Panc1 (cell line): ENCODE measurements at regions not wholly inside any gene's neighbourhood (a gene's known extent, or its start where the extent isn't known, plus 50 kb on each side); places are given as distances from the start of the nearest gene placed in this dataset.

Experiments used
- ATAC-seq: fragments of 200-7000 bp; cut with Tn5 transposase; 2 replicates; pipeline ENCODE4 v1.9.1; 2020; ENCODE audit warnings: mild to moderate bottlenecking, moderate library complexity
- BruUV-seq: library from RNA; stranded (reverse); fragments of 400-500 nt; replicated peaks from 2 replicates; lab custom pipeline; 2021; lab: Mats Ljungman, UMichigan
- CTCF ChIA-PET: fragments of 300-600 bp; sonication (Branson Sonifier 250); formaldehyde crosslinking; loops from one replicate; lab custom pipeline; 2022; ENCODE audit warnings: antibody characterized with exemption; lab: Charles Lee
- POLR2A ChIA-PET: fragments of 300-600 bp; sonication (Branson Sonifier 250); formaldehyde crosslinking; loops from one replicate; lab custom pipeline; 2022; ENCODE audit warnings: antibody characterized with exemption; lab: Charles Lee
- DNase-seq: peaks from one replicate; pipeline ENCODE4 v3.0.0-alpha.2; 2010; ENCODE audit warnings: low read depth, low spot score
- H3K27ac ChIP-seq: 2 replicates; pipeline ENCODE4 v1.5.1; 2011; ENCODE audit warnings: mild to moderate bottlenecking, low read length, inconsistent platforms
- H3K27me3 ChIP-seq: fragments of 200-500 bp; sonication (Bioruptor generic); 2 replicates; pipeline ENCODE4 v1.6.0; 2014; ENCODE audit warnings: low read length, inconsistent platforms; ENCODE audit not compliant: control insufficient read depth, insufficient read depth
- H3K36me3 ChIP-seq: fragments of 200-500 bp; sonication (Bioruptor generic); 2 replicates; pipeline ENCODE4 v1.5.1; 2014; ENCODE audit warnings: inconsistent platforms, mild to moderate bottlenecking, low read length, moderate library complexity; ENCODE audit not compliant: control insufficient read depth, insufficient read depth
- H3K4me1 ChIP-seq: 2 replicates; pipeline ENCODE4 v1.5.1; 2011; ENCODE audit warnings: inconsistent platforms, mild to moderate bottlenecking, low read length, moderate library complexity; ENCODE audit not compliant: control insufficient read depth, insufficient read depth
- H3K4me3 ChIP-seq, 2 experiments: 2 replicates each; pipeline ENCODE4 v1.5.1; 2011 to 2012; ENCODE audit warnings: low read depth in 2 of 2, low read length in 2 of 2, mild to moderate bottlenecking in 2 of 2, inconsistent platforms in 1 of 2, moderate library complexity in 1 of 2
- H3K9me3 ChIP-seq: fragments of 200-500 bp; sonication (Bioruptor generic); 2 replicates; pipeline ENCODE4 v1.5.1; 2014; ENCODE audit warnings: low read depth, mild to moderate bottlenecking, inconsistent platforms, low read length, moderate library complexity; ENCODE audit not compliant: control insufficient read depth, insufficient read depth
- POLR2AphosphoS5 ChIP-seq: IDR thresholded peaks from 2 replicates; pipeline ENCODE4 v1.6.1; 2012; ENCODE audit warnings: mild to moderate bottlenecking, low read depth, low read length, moderate library complexity
- SIN3A ChIP-seq: IDR thresholded peaks from 2 replicates; pipeline ENCODE4 v1.6.1; 2012; ENCODE audit warnings: low read depth, mild to moderate bottlenecking, low read length, moderate library complexity, borderline replicate concordance; ENCODE audit not compliant: insufficient read depth
- TCF7L2 ChIP-seq: IDR thresholded peaks from 2 replicates; pipeline ENCODE4 v1.6.1; 2011; ENCODE audit warnings: mild to moderate bottlenecking, low read depth, low read length, inconsistent platforms
- in situ Hi-C: cut with HindIII; loops from 2 replicates; pipeline ENCODE4 v1.10.0; 2016; ENCODE audit warnings: low sequenced_read_pairs, low pct_unique_long_range_greater_than_20kb
- intact Hi-C: fragments of 100-400 bp; cut with micrococcal nuclease; formaldehyde crosslinking; loops from one replicate; pipeline ENCODE4 v1.10.0; 2022; ENCODE audit not compliant: unreplicated experiment
- TF ChIP-seq, protein P1 (sequence below), 2 experiments: IDR thresholded peaks; 2 replicates each; pipeline ENCODE4 v1.6.1; 2011 to 2012; ENCODE audit warnings: low read depth in 2 of 2, control low read depth in 1 of 2, low read length in 1 of 2, mild to moderate bottlenecking in 1 of 2, moderate library complexity in 1 of 2; ENCODE audit not compliant: insufficient read depth in 1 of 2
- TF ChIP-seq, protein P2 (sequence below): fragments of 450-650 bp; IDR thresholded peaks from 2 replicates; pipeline ENCODE4 v1.5.1; 2017; ENCODE audit warnings: mild to moderate bottlenecking

DNA sequence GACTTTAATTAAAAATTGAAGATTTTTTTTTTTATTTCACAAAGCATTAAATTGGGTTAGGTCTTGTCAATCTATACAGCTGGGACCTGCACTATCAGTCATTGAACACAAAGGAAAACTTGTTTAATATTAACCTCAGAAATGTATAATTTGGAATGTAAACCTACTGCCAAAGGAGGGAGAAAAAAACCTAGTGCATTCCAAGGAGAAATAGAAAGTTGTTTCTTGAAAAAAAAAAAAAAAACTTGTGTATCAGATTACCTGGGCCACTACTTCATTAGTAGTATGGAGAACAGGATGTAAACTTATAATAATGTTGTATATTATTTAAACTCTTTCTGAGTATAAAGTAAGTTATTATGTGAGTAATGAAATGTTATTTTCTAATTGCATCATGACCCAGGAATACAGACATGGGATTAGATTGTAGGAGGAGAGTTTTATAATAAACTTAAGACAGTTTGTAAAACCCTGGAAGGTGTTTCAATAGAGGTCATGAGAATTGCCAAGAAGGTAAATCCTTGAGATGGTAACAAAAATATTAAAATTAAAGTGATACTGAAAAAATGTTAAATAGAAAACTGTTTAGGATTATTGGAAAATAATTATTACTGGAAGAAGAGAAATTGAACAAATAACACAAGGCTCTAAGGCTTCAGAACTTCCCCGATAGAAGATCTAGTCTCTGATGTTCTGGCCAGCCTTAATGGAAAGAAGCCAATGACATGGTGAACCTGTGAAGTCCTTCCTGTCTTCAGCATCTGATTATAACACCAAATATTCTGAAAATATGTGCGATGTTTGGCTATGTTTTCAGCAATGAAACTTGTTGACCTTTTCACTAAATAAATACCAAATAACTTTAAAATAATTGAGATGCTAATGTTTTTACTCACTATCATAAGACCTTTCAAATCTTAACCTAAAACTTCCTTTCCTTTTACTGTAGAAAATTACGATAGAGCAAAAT lies 412.8 kb upstream of the LYPLAL1 start:
- CTCF ChIA-PET: no interaction called here
- BruUV-seq: no TSS peak
- in situ Hi-C loops: no loop called here

DNA sequence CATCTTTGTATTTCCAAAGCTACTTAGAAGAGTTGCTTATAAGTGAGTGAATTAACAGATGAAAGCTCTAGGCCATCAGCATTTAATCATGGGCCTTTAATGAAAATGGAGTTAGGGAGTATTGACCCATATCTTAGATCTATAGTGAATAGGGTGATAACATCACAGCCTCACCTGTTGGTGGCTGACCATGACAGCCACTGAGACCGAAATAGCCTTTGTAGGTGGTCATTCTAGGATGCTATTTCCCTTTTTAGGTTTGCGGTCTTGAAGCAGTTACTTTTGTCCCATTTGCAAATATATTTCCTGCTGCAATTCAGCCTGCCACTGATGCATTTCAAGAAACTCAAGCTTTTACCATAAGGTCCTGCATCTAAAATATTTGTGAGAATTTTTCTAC lies 410.1 kb upstream of the LYPLAL1 start:
- no peak for TF ChIP-seq SIN3A
- no peak for TF ChIP-seq POLR2AphosphoS5
- TF ChIP-seq TCF7L2: no peak
- TF ChIP-seq, protein P1, sequence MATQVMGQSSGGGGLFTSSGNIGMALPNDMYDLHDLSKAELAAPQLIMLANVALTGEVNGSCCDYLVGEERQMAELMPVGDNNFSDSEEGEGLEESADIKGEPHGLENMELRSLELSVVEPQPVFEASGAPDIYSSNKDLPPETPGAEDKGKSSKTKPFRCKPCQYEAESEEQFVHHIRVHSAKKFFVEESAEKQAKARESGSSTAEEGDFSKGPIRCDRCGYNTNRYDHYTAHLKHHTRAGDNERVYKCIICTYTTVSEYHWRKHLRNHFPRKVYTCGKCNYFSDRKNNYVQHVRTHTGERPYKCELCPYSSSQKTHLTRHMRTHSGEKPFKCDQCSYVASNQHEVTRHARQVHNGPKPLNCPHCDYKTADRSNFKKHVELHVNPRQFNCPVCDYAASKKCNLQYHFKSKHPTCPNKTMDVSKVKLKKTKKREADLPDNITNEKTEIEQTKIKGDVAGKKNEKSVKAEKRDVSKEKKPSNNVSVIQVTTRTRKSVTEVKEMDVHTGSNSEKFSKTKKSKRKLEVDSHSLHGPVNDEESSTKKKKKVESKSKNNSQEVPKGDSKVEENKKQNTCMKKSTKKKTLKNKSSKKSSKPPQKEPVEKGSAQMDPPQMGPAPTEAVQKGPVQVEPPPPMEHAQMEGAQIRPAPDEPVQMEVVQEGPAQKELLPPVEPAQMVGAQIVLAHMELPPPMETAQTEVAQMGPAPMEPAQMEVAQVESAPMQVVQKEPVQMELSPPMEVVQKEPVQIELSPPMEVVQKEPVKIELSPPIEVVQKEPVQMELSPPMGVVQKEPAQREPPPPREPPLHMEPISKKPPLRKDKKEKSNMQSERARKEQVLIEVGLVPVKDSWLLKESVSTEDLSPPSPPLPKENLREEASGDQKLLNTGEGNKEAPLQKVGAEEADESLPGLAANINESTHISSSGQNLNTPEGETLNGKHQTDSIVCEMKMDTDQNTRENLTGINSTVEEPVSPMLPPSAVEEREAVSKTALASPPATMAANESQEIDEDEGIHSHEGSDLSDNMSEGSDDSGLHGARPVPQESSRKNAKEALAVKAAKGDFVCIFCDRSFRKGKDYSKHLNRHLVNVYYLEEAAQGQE (IDR thresholded peaks at IDR 0.05; ENCODE audit: insufficient read depth in 1 of 2, low read depth in 2 of 2, low read length in 1 of 2): no peak
- TF ChIP-seq, protein P2, sequence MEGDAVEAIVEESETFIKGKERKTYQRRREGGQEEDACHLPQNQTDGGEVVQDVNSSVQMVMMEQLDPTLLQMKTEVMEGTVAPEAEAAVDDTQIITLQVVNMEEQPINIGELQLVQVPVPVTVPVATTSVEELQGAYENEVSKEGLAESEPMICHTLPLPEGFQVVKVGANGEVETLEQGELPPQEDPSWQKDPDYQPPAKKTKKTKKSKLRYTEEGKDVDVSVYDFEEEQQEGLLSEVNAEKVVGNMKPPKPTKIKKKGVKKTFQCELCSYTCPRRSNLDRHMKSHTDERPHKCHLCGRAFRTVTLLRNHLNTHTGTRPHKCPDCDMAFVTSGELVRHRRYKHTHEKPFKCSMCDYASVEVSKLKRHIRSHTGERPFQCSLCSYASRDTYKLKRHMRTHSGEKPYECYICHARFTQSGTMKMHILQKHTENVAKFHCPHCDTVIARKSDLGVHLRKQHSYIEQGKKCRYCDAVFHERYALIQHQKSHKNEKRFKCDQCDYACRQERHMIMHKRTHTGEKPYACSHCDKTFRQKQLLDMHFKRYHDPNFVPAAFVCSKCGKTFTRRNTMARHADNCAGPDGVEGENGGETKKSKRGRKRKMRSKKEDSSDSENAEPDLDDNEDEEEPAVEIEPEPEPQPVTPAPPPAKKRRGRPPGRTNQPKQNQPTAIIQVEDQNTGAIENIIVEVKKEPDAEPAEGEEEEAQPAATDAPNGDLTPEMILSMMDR: no peak
- H3K36me3 ChIP-seq: no peaks in the 10 kb centered on the region
- H3K9me3 ChIP-seq: no peaks in the 10 kb centered on the region
- intact Hi-C loops: no loop called here
- H3K27me3 ChIP-seq: no peaks in the 10 kb centered on the region
- no peak for ATAC-seq
- DNase-seq: no peak
- no peak overlapping the region for H3K4me3 ChIP-seq
- H3K27ac ChIP-seq: no peak overlapping the region
- H3K4me1 ChIP-seq: no peaks in the 10 kb centered on the region
- POLR2A ChIA-PET: no interaction called here
- CTCF ChIA-PET: no interaction called here
- in situ Hi-C loops: no loop called here
- BruUV-seq: no TSS peak

More for the DNA sequence above, 412.8 kb upstream of the LYPLAL1 start:
- H3K36me3 ChIP-seq: no peaks in the 10 kb centered on the region
- POLR2A ChIA-PET: no interaction called here
- TF ChIP-seq POLR2AphosphoS5 (no peak), SIN3A (no peak), TCF7L2 (no peak)
- TF ChIP-seq, protein P2: no peak
- TF ChIP-seq, protein P1 (IDR thresholded peaks at IDR 0.05; ENCODE audit: insufficient read depth in 1 of 2, low read depth in 2 of 2, low read length in 1 of 2): no peak
- no peak overlapping the region for H3K27ac ChIP-seq
- intact Hi-C loops: no loop called here
- no peak for ATAC-seq
- no peaks in the 10 kb centered on the region for H3K27me3 ChIP-seq
- H3K4me3 ChIP-seq: no peak overlapping the region
- DNase-seq: no peak
- H3K9me3 ChIP-seq: no peaks in the 10 kb centered on the region
- no peaks in the 10 kb centered on the region for H3K4me1 ChIP-seq
